A549 (cell line): ENCODE measurements at regions not wholly inside any gene's neighbourhood (a gene's known extent, or its start where the extent isn't known, plus 50 kb on each side); places are given as distances from the start of the nearest gene placed in this dataset.

Experiments used
- ATAC-seq, 2 experiments: fragments of 200-7000 bp in 1 of 2; fragments of >200 bp in 1 of 2; cut with Nextera tagmentation in 1 of 2; cut with Tn5 transposase in 1 of 2; 3 replicates each; pipeline versions ENCODE4 v1.8.0 to v1.9.1; 2018 to 2020; ENCODE audit warnings: mild to moderate bottlenecking in 1 of 2, moderate library complexity in 1 of 2
- CTCF ChIA-PET: fragments of 300-600 bp; sonication (Branson Sonifier 250); formaldehyde crosslinking; extraction: SDS; loops from one replicate; lab custom pipeline; 2021; ENCODE audit warnings: antibody characterized with exemption, inconsistent platforms; lab: Yijun Ruan, JAX
- POLR2A ChIA-PET: fragments of 350-600 bp; formaldehyde crosslinking; extraction: SDS; loops from one replicate; lab custom pipeline; 2021; ENCODE audit warnings: antibody characterized with exemption, inconsistent platforms; lab: Yijun Ruan, JAX
- DNase-seq, 2 experiments: peaks; one replicate each; pipeline versions ENCODE4 v3.0.0 to v3.0.0-alpha.2; 2011 to 2016; ENCODE audit warnings: low read depth in 1 of 2, low spot score in 1 of 2
- FAIRE-seq: peaks from 2 replicates; lab custom pipeline; 2011; peaks lifted over from hg19 to GRCh38; lab: Jason Lieb, UNC
- H3K27ac ChIP-seq, 2 experiments: fragments of >200 bp; sonication (Bioruptor Twin); formaldehyde crosslinking; 3 replicates each; pipeline ENCODE4 v1.5.1; 2016 to 2017
- H3K4me1 ChIP-seq: fragments of >200 bp; sonication (Bioruptor Twin); formaldehyde crosslinking; 3 replicates; pipeline ENCODE4 v1.6.1; 2016
- H3K4me2 ChIP-seq: fragments of >200 bp; sonication (Bioruptor Twin); formaldehyde crosslinking; 3 replicates; pipeline ENCODE4 v1.6.1; 2016
- H3K4me3 ChIP-seq: fragments of >200 bp; sonication (Bioruptor Twin); formaldehyde crosslinking; 3 replicates; pipeline ENCODE4 v1.5.1; 2016
- H3K9me3 ChIP-seq: fragments of >200 bp; sonication (Bioruptor Twin); formaldehyde crosslinking; 3 replicates; pipeline ENCODE4 v1.6.1; 2016
- CBX8 ChIP-seq: fragments of 200-600 bp; sonication (generic); IDR thresholded peaks from 2 replicates; pipeline ENCODE4 v1.6.1; 2016
- CHD2 ChIP-seq: fragments of 150-350 bp; IDR thresholded peaks from 2 replicates; pipeline ENCODE4 v1.6.1; 2014; ENCODE audit warnings: low read length; ENCODE audit not compliant: partially characterized antibody
- EP300 ChIP-seq, 2 experiments: fragments of >200 bp; sonication (Bioruptor Twin); formaldehyde crosslinking; IDR thresholded peaks; 2 replicates in 1 of 2; 3 replicates in 1 of 2; pipeline ENCODE4 v1.6.1; 2016 to 2017
- FOSB ChIP-seq: fragments of 250-450 bp; sonication (Bioruptor Pico); IDR thresholded peaks from 2 replicates; pipeline ENCODE4 v1.5.0; 2020; ENCODE audit warnings: mild to moderate bottlenecking, moderate library complexity
- FOSL2 ChIP-seq, 2 experiments: fragments of 450-650 bp in 1 of 2; fragments of >200 bp in 1 of 2; sonication (Bioruptor Twin) in 1 of 2; formaldehyde crosslinking; IDR thresholded peaks; 2 replicates each; pipeline versions ENCODE4 v1.5.0 to v1.6.1; 2016 to 2020; ENCODE audit warnings: mild to moderate bottlenecking in 1 of 2, moderate library complexity in 1 of 2
- HDAC2 ChIP-seq: fragments of 200-600 bp; sonication (generic); IDR thresholded peaks from 2 replicates; pipeline ENCODE4 v1.6.1; 2016
- HEYL ChIP-seq: fragments of 250-450 bp; sonication (Bioruptor Pico); IDR thresholded peaks from 2 replicates; pipeline ENCODE4 v1.8.0; 2021; ENCODE audit warnings: mild to moderate bottlenecking, moderate library complexity
- KDM1A ChIP-seq: fragments of 200-600 bp; sonication (generic); IDR thresholded peaks from 2 replicates; pipeline ENCODE4 v1.6.1; 2016; ENCODE audit warnings: low read depth, mild to moderate bottlenecking
- MAFK ChIP-seq: fragments of 450-650 bp; IDR thresholded peaks from 2 replicates; pipeline ENCODE4 v1.6.1; 2014; ENCODE audit not compliant: partially characterized antibody
- MAZ ChIP-seq: fragments of 150-350 bp; IDR thresholded peaks from 2 replicates; pipeline ENCODE4 v1.6.1; 2014; ENCODE audit warnings: antibody characterized with exemption, low read depth, low read length, borderline replicate concordance
- NPAS2 ChIP-seq: fragments of 250-450 bp; sonication (Bioruptor Pico); IDR thresholded peaks from 2 replicates; pipeline ENCODE4 v1.8.0; 2022; ENCODE audit warnings: mild to moderate bottlenecking, moderate library complexity, borderline replicate concordance
- PHF8 ChIP-seq: fragments of 200-600 bp; sonication (generic); IDR thresholded peaks from 2 replicates; pipeline ENCODE4 v1.6.1; 2016; ENCODE audit warnings: low read depth, mild to moderate bottlenecking, antibody characterized with exemption, moderate library complexity, borderline replicate concordance
- POLR2A ChIP-seq: IDR thresholded peaks from 2 replicates; pipeline ENCODE4 v1.6.1; 2012; ENCODE audit warnings: mild to moderate bottlenecking, low read length
- POLR2AphosphoS2 ChIP-seq: conservative IDR thresholded peaks from 2 replicates; pipeline ENCODE4 v1.6.1; 2012; ENCODE audit warnings: low read length, improper control_type of control experiment, inconsistent platforms
- RCOR1 ChIP-seq: fragments of 150-350 bp; IDR thresholded peaks from 2 replicates; pipeline ENCODE4 v1.6.1; 2014; ENCODE audit warnings: antibody characterized with exemption, low read length, low read depth
- RNF2 ChIP-seq: fragments of 200-600 bp; sonication (generic); IDR thresholded peaks from 2 replicates; pipeline ENCODE4 v1.6.1; 2016; ENCODE audit warnings: low read depth, mild to moderate bottlenecking, antibody characterized with exemption, moderate library complexity, borderline replicate concordance
- SMC3 ChIP-seq: fragments of >200 bp; sonication (Bioruptor Twin); formaldehyde crosslinking; IDR thresholded peaks from 3 replicates; pipeline ENCODE4 v1.6.1; 2018; ENCODE audit warnings: inconsistent platforms
- TFCP2L1 ChIP-seq: fragments of 250-450 bp; sonication (Bioruptor Pico); IDR thresholded peaks from 2 replicates; pipeline ENCODE4 v1.5.0; 2021; ENCODE audit warnings: mild to moderate bottlenecking
- TP53 ChIP-seq: fragments of 250-450 bp; sonication (Bioruptor Pico); IDR thresholded peaks from 2 replicates; pipeline ENCODE4 v1.5.0; 2021; ENCODE audit warnings: mild to moderate bottlenecking, moderate library complexity
- ZC3H11A ChIP-seq: fragments of 450-650 bp; IDR thresholded peaks from 2 replicates; pipeline ENCODE4 v1.6.1; 2014; ENCODE audit warnings: antibody characterized with exemption, mild to moderate bottlenecking
- ZNF302 ChIP-seq: fragments of 250-450 bp; sonication (Bioruptor Pico); IDR thresholded peaks from 2 replicates; pipeline ENCODE4 v1.9.0; 2021; ENCODE audit warnings: inconsistent platforms, mild to moderate bottlenecking, moderate library complexity
- ZSCAN20 ChIP-seq: fragments of 250-450 bp; sonication (Bioruptor Pico); IDR thresholded peaks from 2 replicates; pipeline ENCODE4 v1.8.0; 2022; ENCODE audit warnings: mild to moderate bottlenecking, moderate library complexity
- WGBS: methylation state at CpG from one replicate; pipeline ENCODE4 v1.1.6; 2017; ENCODE audit errors: missing lambda C conversion rate; 5-methylcytosine and 5-hydroxymethylcytosine counted together
- TF ChIP-seq, protein P1 (sequence below): fragments of >200 bp; sonication (Bioruptor Twin); formaldehyde crosslinking; IDR thresholded peaks from 3 replicates; pipeline ENCODE4 v1.6.1; 2016
- TF ChIP-seq, protein P2 (sequence below): fragments of 250-450 bp; sonication (Bioruptor Pico); IDR thresholded peaks from 2 replicates; pipeline ENCODE4 v1.5.0; 2021; ENCODE audit warnings: mild to moderate bottlenecking, moderate library complexity, borderline replicate concordance
- TF ChIP-seq, protein P3 (sequence below): IDR thresholded peaks from 2 replicates; pipeline ENCODE4 v1.6.1; 2012
- TF ChIP-seq, protein P4 (sequence below): fragments of 150-350 bp; IDR thresholded peaks from 2 replicates; pipeline ENCODE4 v1.6.1; 2014; ENCODE audit warnings: low read depth, mild to moderate bottlenecking, low read length

DNA sequence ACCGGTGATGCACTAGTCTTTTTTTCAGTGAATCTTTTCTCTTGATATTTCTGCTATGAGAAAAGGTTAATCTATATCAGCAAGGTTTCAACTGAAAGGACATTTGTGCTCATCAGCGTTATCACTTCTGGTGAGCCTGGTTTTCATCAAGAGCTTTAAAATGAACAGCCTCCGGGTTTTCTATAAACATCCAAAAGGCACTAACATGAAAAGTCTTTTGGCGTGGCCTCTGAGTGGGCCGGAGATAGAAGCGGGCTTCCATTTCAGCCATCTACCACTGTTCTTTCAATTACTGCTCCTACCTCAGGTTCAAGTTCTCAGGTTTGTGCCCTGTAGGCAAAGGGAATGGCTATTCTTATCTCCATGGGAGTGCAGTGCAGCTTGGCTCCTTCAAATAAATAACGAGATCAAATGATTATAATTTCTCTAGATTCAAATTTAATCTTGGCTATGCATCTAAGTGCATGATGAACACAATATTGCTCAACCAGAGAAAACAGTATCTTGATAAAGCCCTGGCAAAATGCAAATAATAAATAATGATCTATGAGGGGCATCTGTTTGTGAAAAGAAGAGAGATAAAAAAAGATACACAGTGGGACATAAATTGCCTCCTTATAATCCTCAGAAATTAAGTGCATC lies 314.8 kb downstream of the CDH2 start:
- Histone ChIP-seq H3K4me2 (no peak overlapping the region), H3K4me3 (no peak overlapping the region), H3K4me1 (no peaks in the 10 kb centered on the region), H3K9me3 (no peaks in the 10 kb centered on the region), H3K27ac (no peak overlapping the region)
- FAIRE-seq, result no peak
- POLR2A ChIA-PET, result no interaction called here
- DNase-seq, result no peak
- WGBS, result 78% methylated on average over 7 of the region's 7 CpGs
- no peak for ATAC-seq
- CTCF ChIA-PET, result no interaction called here
- no peak for TF ChIP-seq KDM1A
- TF ChIP-seq RNF2, result no peak
- no peak for TF ChIP-seq PHF8
- TF ChIP-seq TFCP2L1, result no peak
- TF ChIP-seq MAFK, result no peak
- no peak for TF ChIP-seq NPAS2 (CRISPR knock-in tag)
- TF ChIP-seq POLR2A, result no peak
- TF ChIP-seq TP53, result no peak
- no peak for TF ChIP-seq ZSCAN20
- TF ChIP-seq POLR2AphosphoS2, result no peak
- TF ChIP-seq CHD2, result no peak
- no peak for TF ChIP-seq SMC3
- TF ChIP-seq ZNF302, result no peak

DNA sequence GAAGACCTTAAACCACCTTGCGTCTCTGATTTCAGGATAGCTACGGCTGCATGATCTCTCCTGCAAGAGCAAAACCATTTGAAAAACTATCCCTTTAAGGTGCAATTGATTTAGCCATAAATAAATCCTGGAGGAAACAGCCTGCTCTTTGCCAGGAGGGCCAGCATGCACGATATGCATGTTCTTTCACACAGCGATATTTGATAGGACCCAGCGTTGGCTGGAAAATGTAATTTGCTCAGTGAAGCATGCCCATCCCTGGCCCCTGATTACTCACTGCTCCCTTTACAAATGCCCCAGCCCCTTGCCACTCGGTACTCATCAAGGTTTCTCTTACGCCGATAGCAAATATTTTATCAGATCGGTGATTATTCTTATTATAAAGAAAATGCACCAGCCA lies 315.4 kb downstream of the CDH2 start:
- no peaks in the 10 kb centered on the region for H3K9me3 ChIP-seq
- ChIA-PET POLR2A (no interaction called here), CTCF (no interaction called here)
- no peak overlapping the region for H3K4me3 ChIP-seq
- H3K27ac ChIP-seq, result no peak overlapping the region
- no peak for TF ChIP-seq POLR2AphosphoS2
- TF ChIP-seq, protein P1, sequence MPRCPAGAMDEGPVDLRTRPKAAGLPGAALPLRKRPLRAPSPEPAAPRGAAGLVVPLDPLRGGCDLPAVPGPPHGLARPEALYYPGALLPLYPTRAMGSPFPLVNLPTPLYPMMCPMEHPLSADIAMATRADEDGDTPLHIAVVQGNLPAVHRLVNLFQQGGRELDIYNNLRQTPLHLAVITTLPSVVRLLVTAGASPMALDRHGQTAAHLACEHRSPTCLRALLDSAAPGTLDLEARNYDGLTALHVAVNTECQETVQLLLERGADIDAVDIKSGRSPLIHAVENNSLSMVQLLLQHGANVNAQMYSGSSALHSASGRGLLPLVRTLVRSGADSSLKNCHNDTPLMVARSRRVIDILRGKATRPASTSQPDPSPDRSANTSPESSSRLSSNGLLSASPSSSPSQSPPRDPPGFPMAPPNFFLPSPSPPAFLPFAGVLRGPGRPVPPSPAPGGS, result no peak
- TF ChIP-seq FOSB, result no peak
- no peak for TF ChIP-seq HDAC2
- no peak for TF ChIP-seq MAFK
- TF ChIP-seq EP300 (IDR thresholded peaks at IDR 0.05), result no peak
- no peak for TF ChIP-seq TFCP2L1
- DNase-seq (no peak), ATAC-seq (no peak), FAIRE-seq (no peak)
- H3K4me1 ChIP-seq, result no peaks in the 10 kb centered on the region
- WGBS, result 94% methylated on average over 9 of the region's 9 CpGs
- H3K4me2 ChIP-seq, result no peak overlapping the region

DNA sequence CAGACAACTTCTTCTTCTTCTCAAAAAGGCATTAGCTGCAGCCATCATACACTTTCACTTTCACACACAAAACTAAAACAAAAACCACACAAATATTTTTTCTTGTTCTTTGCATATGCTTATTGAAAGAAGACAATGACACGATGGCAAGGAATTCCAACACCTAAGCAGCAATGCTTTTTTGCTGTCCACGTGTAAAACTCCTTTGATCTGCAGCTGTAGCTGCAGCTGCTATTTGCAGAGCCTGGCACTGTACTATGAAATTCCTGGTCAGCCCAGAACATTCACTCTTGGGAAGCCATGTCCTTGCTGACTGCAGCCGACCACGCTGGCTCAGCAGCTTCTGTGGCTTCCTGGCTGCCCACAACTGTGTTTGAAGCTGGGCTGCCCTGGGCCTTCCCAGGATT lies 316.2 kb downstream of the CDH2 start:
- ChIA-PET CTCF (no interaction called here), POLR2A (no interaction called here)
- no peaks in the 10 kb centered on the region for H3K4me1 ChIP-seq
- H3K27ac ChIP-seq, result no peak overlapping the region
- no peak for TF ChIP-seq RCOR1
- TF ChIP-seq CBX8, result no peak
- no peak for TF ChIP-seq MAZ
- TF ChIP-seq, protein P1, result no peak
- no peak for ATAC-seq
- no peaks in the 10 kb centered on the region for H3K9me3 ChIP-seq
- FAIRE-seq, result no peak
- 57% methylated on average over 3 of the region's 4 CpGs for WGBS
- H3K4me3 ChIP-seq, result no peak overlapping the region
- no peak for DNase-seq
- H3K4me2 ChIP-seq, result no peak overlapping the region

DNA sequence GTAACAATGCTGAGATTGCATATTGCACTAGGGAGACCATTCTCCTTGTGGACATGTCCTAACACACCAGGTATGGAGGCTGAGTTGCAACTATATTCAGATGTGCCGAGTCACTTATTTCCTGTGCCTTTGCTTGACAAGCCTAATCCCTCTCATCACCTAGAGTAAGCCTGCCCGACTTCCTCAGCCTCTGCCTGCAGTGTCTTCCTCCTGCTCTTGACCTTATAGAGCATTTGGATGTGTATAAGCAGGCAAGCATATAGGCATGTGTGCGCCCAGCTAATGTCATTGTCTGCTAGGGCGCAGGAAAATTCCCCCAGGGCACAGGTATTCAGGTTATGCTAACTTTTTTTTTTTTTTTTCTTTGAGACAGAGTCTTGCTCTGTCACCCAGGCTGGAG lies 316.9 kb downstream of the CDH2 start:
- Histone ChIP-seq H3K27ac (no peak overlapping the region), H3K4me2 (no peak overlapping the region), H3K4me1 (no peaks in the 10 kb centered on the region), H3K4me3 (no peak overlapping the region), H3K9me3 (no peaks in the 10 kb centered on the region)
- TF ChIP-seq, protein P2, sequence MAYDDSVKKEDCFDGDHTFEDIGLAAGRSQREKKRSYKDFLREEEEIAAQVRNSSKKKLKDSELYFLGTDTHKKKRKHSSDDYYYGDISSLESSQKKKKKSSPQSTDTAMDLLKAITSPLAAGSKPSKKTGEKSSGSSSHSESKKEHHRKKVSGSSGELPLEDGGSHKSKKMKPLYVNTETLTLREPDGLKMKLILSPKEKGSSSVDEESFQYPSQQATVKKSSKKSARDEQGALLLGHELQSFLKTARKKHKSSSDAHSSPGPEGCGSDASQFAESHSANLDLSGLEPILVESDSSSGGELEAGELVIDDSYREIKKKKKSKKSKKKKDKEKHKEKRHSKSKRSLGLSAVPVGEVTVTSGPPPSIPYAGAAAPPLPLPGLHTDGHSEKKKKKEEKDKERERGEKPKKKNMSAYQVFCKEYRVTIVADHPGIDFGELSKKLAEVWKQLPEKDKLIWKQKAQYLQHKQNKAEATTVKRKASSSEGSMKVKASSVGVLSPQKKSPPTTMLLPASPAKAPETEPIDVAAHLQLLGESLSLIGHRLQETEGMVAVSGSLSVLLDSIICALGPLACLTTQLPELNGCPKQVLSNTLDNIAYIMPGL, result no peak
- TF ChIP-seq ZNF302 (no peak), CBX8 (no peak), FOSL2 (IDR thresholded peaks at IDR 0.05) (no peak), FOSL2 (CRISPR knock-in tag; IDR thresholded peaks at IDR 0.05) (no peak), MAFK (peak; percentile 31), HEYL (CRISPR knock-in tag) (no peak), ZC3H11A (no peak)
- TF ChIP-seq, protein P3, sequence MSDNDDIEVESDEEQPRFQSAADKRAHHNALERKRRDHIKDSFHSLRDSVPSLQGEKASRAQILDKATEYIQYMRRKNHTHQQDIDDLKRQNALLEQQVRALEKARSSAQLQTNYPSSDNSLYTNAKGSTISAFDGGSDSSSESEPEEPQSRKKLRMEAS, result no peak
- TF ChIP-seq, protein P4, sequence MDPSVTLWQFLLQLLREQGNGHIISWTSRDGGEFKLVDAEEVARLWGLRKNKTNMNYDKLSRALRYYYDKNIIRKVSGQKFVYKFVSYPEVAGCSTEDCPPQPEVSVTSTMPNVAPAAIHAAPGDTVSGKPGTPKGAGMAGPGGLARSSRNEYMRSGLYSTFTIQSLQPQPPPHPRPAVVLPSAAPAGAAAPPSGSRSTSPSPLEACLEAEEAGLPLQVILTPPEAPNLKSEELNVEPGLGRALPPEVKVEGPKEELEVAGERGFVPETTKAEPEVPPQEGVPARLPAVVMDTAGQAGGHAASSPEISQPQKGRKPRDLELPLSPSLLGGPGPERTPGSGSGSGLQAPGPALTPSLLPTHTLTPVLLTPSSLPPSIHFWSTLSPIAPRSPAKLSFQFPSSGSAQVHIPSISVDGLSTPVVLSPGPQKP, result no peak
- ATAC-seq, result no peak
- ChIA-PET POLR2A (no interaction called here), CTCF (no interaction called here)
- no peak for FAIRE-seq
- no peak for DNase-seq
- WGBS, result 66% methylated on average over 4 of the region's 4 CpGs
